DMS153 (cell line): ENCODE measurements at regions not wholly inside any gene's neighbourhood (a gene's known extent, or its start where the extent isn't known, plus 50 kb on each side); places are given as distances from the start of the nearest gene placed in this dataset.
A peak's percentile ranks its signal among the peaks of the same experiment; 100 is the strongest.
"Not testable (repeated sequence)": the region's sequence is repeated elsewhere in the genome, so short reads cannot be mapped to it uniquely, and the experiment has no call there.

Source experiments
- DNase-seq: peaks from one replicate; lab custom pipeline; 2025; lab: John Stamatoyannopoulos, UW

DNA sequence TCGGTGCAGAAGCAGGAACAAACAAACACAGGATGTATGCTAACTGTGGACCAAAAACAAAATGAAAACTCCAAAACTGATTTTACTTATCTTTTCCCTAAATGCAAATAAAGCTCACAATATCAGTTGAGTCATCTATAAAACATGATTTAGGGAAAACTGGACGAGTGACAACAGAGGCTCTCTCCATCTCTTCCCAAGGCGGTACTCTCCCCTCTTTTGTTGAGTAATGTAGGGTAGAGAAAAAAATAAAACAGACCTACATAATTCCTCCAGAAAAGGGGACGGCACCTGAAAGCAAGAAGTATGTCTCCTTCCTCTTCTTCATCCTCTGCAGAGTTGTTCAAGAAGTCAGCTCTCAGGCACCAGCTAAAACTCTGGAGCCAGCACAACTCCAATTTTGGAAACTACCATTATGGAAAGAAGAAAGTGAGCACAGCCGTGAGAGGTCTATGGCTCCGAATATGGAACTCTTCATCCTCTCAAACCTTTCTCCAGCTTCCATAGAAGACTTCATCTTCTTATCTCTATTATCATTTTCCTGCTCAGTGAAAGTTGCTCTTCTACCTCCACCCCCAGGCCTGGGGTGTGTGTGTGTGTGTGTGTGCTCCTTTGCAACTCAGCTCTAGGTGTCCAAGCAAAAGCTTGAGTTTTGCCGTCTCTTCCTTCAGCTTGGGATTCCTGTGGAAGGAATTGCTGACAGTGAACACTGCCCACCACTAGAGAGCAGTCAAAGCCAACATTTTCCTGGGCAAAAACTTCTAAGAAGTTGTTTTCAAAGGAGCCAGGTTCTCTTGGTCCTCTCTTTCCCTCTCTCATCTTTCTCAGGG lies 155.4 kb downstream of the DIO2 start:
- DNase-seq, result no peak

DNA sequence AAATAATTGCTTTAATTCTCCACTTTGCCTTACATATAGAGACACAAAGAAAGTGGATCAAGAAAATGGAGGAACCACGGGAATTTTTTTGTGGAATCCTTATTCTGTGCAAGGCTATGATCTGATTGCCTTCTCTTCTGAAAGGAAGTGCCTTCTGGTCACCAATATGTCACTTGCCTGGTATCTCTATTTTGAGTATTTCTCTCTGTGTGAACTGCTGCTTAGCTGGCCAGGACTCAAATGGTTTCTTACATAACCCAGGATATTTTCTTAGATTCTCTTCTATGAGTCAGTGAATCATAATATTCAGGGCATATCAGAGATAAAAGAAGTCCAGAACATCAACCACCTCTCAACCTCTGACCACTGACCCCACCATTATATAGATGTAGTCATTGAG lies 156.1 kb downstream of the DIO2 start:
- no peak for DNase-seq

DNA sequence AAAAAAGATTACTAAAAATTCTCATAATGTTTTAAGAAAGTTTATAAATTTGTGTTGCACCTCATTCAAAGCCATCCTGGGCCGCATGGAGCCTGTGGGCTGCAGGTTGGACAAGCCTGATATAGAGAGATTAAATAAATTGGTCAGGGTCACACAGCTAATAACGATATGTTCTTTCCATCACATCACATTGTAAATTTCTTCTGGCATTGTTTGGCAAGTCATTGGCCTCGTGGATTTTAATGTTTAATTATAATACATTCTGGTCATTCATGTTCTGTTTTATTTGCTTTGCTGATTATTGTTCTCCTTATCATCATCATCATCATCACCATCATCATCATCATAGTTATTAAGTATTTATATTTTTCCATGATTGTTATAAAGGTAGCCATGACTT lies 157.3 kb downstream of the DIO2 start:
- no peak for DNase-seq

DNA sequence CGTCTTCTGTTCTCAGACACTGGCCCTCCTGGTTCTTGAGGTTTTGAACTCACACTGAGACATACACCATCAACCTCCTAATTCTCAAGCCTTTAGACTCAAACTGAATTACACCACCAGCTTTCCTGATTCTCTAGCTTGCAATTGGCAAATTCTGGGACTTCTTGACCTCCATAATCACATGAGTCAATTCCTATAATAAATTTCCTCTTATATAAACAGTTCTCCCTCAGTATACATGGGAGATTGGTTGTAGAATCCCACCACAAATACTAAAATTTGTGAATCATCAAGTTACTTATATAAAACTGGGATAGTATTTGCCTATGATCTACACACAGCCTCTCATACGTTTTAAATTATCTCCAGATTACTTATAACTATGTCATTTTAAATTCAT lies 162.2 kb downstream of the DIO2 start:
- no peak for DNase-seq

DNA sequence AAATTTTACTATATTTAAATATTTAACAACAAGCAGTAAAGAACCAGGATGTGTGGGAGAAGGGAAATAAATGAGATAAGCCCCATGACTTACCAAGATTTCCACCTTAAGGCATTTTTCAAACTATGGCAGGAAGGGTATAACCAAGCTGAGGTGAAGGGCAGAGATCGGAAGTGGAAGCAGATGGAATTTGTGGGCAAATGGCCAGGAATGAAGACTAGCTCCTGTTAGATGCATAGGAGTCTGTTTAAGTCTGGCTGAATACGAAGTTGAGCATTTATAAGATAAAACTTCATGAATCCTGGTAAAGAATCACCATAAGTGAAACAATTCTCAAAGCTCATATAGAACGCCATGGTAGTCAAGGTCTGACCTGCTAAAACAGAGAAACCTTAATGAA lies 163.5 kb downstream of the DIO2 start:
- no peak for DNase-seq

DNA sequence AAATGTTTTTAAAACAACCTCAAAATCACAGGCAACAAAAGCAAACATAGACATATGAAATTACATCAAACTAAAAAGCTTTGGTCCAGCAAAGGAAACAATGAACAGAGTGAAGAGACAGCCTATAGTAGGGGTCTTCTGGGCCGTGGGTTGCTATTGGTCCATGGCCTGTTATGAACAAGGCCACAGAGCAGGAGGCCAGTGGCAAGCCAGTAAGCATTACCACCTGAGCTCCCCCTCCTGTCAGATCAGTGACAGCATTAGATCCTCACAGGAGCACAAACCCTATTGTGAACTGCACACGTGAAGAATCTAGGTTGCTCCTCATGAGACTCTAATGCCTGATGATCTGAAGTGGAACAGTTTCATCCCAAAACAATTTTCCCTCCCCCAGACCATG lies 174.0 kb downstream of the DIO2 start:
- DNase-seq, result no peak

DNA sequence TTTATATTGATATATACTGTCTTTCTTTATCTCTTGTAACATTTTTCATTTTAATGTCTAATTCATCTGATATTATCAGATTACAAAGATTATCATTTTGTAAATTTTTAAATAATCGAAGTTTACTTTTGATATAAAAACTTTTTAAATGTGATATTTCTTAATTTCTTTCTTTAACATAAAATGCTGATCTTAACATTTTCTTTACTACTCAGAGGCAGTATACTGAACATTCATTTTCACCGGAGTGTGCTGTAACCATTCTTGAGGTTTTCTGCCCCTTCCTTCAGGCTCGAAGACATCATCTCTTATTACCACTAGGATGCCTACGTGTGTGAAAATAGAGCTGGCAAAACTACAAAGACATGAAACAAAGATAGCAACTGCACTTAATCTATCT lies 186.9 kb downstream of the DIO2 start:
- DNase-seq, result no peak

DNA sequence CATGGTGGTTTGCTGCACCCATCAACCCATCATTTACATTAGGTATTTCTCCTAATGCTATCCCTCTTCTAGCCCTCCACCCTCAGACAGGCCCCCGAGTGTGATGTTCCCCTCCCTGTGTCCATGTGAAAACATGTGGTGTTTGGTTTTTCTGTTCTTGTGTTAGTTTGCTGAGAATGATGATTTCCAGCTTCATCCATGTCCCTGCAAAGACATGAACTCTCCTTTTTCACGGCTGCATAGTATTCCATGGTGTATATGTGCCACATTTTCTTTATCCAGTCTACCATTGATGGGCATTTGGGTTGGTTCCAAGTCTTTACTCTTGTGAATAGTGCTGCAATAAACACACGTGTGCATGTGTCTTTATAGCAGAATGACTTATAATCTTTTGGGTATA lies 192.8 kb downstream of the DIO2 start:
- not testable (repeated sequence) for DNase-seq

DNA sequence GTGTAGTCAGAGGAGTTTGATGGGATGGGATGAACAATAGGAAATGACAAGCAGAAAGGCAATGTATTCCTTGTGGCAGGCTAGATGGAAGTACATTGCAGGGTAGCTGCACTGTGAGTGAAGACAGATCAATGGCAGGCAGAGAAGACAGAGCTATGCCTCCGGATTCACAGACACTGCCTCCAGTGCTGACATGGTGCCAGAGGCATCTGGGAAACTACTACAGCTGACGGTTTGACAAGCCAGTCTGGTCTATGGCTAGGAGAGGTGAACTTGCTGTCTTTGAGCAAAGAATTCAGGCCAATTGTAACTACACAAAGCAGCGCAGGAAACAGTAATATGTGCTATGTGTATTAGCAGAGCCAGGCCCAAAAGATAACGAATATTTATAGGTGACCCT lies 193.5 kb downstream of the DIO2 start:
- no peak for DNase-seq

DNA sequence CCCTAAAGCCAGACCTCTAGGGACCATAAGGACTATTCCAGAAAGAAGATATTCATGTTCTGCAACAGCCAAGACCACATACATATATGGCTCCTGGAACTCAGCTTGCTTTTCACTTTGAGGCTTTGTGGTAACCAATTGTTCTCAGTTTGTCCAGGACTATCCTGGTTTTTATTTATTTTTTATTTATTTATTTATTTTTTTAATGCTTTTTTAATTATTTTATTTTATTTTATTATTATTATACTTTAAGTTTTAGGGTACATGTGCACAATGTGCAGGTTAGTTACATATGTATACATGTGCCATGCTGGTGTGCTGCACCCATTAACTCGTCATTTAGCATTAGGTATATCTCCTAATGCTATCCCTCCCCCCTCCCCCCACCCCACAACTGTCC lies 201.1 kb downstream of the DIO2 start:
- not testable (repeated sequence) for DNase-seq

DNA sequence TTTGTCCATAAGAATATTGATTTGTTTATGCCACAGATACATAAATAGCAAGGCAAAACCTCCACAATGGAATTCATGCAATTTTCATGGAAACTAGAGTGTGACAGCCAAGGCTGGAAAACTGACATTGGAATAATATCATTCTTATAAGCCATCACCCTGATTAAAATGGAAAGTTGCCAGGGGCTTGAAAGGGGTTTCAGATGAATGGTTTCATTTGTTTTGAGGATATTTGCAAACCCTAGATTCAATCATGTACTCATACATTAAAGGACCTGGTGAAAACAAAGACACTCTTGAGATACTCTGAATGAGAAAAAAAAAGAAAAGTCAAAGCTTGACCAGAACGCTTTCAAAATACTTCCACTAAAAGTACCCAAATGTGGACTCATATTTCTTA lies 205.7 kb downstream of the DIO2 start:
- no peak for DNase-seq

DNA sequence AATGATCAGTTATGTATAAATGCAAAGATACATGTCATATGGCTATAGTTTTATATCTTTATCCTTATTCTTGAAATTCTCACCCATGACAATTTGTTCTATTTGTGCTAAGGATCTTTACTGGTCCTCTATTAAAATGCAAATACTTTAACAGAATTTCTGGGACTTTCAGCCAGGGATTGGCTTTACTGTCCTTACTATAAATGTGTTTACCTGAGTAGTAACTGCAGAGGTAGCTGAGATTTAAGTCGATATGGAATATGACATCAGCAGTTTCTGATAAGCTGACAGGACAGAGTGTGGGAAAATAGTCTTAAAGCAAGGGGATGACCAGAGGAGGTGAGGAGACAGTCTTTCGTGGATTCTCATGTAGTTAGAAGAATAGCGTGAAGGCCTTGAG lies 206.4 kb downstream of the DIO2 start:
- no peak for DNase-seq

DNA sequence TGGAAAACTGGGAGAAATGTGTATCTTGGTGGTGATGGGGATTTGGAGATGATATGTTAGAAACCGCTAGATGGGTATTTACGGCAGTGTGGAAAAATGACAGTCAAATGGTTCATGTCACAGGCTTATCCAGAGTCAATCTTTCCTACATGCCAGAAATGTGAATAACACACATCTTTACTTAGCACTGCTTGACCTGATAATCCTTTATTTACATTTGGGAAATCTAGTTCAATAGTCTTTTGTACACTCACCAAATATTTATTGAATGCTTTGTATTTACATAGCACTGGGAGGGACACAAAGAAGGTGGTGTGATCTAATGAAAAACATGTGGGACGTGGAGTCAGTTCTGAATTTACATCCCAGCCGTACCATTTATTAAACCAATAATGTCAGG lies 208.2 kb downstream of the DIO2 start:
- DNase-seq, result peak; percentile 70

DNA sequence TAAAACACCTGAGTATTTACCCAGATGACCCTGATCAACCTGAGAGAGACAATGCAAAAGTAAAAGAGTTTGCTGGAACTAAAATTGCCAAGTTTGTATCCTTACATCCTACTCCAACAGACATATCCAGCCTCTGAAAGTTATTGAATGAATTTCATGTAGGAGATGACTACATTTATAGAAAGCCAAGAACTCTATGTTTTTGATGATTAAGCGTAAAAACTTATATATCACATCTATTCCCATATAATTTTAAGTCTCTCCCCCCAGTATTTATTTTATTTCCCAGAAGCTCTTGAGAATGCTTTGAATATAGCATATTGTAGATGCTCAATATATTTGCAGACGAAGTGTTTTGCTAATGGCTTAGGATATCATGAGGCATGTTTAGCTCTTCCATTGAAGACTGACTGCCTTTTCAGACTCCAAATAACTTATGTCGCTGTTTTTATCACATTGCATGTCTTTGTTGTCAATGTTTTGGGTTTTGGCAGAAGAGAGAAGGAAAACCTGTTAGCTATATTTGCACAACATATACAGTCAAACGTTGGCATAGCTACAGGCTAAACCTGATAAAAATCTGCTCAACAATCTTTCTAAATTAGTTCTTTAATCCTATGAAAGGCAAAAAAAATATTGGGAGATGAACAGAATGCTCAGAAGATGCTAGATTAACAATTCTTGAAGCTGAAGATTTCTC lies 213.6 kb downstream of the DIO2 start:
- no peak for DNase-seq

DNA sequence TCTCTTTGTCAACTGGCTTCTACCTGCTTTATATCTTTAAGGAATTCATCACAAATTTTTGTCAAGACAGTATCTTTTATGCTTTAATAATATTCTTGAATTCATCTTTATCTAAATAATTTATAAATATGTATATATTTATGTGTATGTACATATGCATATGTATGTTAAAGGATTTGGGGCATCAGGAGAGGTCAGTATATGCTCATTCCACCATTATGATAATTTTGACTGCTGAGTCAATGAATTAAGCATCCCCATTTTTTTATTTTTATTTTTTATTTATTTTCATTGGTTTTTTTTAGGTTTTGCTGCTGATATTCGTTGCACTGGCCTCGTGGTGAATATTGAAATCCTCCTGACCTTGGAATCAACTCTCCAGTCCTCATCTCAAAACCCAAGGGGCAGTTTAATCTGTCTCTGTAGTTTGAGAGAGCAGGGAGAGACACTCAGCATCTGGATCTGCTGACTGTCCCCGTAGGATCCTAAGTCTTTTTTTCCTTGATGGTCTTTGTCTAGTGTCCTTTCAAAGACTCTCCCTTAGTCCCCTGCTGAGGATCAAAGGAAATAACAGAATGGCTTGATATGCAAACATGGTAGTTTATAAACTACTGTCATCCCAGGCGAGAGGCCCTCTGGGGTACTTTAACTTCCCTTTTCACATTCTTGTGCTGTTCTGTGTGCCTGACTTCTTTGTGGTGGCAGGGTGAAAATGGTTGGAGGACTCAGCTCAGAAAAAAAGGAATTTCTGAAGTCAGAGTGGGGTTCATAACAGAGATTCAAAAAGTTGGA lies 218.7 kb downstream of the DIO2 start:
- no peak for DNase-seq

DNA sequence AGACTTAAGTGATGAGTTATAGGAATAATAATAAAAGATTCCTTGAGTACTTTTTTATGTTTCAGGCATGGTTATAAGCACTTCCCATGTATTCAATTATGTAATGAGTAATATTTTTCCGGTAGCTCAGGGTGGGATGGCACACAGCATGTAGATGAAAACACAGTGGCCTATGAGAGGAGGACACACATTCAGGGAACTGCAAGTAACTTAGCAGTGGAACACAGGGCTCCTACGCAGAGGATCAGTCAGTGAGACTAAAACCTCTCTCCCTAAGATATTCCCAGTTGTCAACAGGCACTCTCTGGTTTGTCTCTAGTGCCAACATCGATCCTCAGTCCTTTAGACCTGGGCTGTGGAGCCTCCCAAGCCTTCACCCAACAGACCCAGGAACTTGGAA lies 219.4 kb downstream of the DIO2 start:
- no peak for DNase-seq

DNA sequence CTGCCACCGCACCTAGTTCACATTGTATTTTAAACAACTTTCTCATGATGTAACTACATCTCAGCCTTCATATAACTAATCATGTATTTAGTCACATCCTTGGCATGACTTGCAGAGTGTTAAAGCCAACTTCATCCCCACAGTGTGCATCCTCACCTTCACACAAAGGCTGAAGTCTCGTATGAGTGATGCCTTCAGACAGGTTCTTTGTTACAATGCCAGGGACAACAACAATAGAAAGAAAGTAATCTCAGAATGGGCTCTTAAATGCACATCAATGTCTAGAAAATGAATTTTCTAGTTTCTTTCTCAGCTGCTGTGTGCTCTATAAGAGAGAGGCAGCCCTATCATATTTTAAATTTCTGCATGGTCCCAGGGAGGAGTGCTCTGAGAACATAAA lies 221.3 kb downstream of the DIO2 start:
- DNase-seq, result no peak

DNA sequence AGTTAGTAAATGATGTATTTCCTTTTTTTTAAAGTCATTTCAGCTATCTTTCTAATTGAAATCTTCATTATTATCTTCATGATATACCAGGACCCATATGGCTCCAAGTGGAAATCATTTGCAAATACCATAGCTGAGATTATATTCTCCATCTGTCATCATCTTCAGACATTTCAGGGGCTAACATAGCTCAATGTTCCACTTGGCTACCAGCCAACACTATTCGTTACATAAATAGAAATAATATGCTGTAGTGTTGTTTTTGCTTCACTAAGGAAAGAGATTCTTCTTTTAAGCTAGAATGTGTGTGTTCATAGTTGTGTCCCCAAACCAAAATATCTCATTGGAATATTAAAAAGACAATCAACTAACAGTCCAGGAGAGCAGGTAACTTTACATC lies 225.1 kb downstream of the DIO2 start:
- DNase-seq, result no peak

DNA sequence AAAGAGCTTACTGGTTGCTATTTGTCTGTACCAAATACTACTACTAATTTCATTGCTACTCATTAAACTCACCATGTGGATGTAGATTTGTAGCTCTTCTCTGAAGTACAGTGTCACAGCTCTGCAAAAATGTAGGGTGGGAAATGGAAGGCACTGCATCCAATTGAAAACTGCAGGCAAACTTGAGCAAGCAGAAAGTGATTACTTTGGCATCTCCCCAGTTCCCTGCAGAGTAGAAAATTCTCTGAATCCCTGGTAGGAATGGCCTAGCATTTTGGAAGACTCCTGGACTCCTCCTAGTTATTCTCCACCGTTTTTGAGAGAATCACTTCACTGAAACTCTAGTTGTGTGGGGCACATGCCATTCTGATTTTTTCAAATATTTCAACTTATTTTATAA lies 239.1 kb downstream of the DIO2 start:
- no peak for DNase-seq

DNA sequence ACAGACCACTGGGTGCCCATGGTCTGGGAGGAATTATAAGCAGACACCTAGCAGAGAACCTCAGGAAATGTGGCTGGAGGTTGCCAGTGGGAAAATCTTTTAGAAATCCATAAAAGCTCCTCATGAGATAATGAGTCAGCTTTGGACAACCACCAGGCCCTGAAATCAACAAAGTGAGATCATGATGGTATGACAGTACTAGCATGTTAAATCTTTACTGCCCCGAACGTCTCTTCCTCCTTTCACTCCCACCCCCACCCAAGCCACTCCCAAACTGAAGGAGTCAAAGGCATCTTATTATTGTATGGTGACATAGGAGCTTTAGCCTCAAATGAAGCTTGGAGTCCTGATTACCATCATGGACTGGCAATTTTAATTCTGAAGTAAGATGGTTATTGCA lies 240.0 kb downstream of the DIO2 start:
- no peak for DNase-seq

DNA sequence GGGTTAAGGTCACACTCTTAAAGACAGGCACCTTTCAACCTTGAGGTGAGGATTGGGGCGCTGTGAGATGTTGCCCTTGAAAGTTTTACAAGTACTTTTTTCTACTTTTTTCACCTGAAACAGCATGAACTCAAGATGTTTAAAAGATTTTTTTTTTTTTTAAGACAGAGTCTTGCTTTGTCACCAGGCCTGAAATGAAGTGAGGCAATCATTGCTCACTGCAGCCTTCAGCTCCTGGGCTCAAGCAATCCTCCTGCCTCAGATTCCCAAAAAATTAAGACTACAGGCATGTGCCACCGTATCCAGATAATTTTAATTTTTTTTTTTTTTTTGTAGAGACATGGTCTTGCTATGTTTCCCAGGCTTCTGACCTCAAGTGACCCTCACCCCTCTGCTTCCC lies 243.9 kb downstream of the DIO2 start:
- no peak for DNase-seq

DNA sequence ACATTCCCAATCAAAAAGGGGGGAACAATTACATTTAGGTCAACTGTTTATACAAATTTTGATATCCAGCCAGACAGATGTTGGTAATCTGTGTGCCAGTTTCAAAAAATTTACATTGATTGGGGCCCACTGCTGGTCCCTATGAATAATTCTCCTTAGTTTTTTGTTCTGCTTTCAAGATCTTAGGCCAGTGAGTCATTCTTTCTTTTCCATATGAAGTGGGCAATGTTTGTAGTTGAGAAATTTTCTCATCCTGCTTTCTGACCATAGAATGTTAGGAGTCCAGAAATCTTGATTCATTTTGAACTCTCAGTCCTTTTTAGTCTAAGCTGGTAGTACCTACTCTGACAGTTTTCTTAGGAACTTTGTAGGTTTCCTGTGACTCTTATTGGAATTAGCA lies 244.3 kb downstream of the DIO2 start:
- no peak for DNase-seq

DNA sequence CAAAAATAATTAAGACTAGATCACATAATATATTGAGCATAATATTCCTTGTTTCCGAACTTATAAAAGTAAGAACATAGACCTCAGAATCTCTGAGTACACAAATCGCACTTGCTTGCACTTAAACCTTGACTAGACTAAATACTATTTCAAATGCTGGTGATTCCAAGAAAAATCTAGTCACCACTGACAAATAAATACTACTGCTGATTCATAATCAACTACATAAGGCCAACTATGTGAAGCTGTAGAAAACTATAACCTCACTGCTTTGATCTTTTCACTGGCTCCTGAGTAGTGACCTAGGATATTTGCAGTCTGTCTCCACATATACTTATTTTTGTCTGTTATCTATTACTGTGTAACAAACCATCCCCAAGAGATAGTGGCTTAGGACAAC lies 245.4 kb downstream of the DIO2 start:
- DNase-seq, result no peak
